IMR-90 (cell line): ENCODE measurements at regions not wholly inside any gene's neighbourhood (a gene's known extent, or its start where the extent isn't known, plus 50 kb on each side); places are given as distances from the start of the nearest gene placed in this dataset.

Experiments
- BHLHE40 ChIP-seq: fragments of 150-350 bp; IDR thresholded peaks from 2 replicates; pipeline ENCODE4 v1.6.1; 2016; ENCODE audit warnings: mild to moderate bottlenecking, low read depth, low read length
- CEBPB ChIP-seq: IDR thresholded peaks from 2 replicates; pipeline ENCODE4 v1.6.1; 2012; ENCODE audit warnings: low read depth, low read length, improper control_type of control experiment
- CTCF ChIP-seq: conservative IDR thresholded peaks from 2 replicates; pipeline ENCODE4 v1.5.1; 2012; ENCODE audit warnings: mild to moderate bottlenecking, low read depth, low read length, improper control_type of control experiment
- ELK1 ChIP-seq: fragments of 150-350 bp; IDR thresholded peaks from 2 replicates; pipeline ENCODE4 v1.6.1; 2016; ENCODE audit warnings: low read depth, mild to moderate bottlenecking, low read length, moderate library complexity, borderline replicate concordance
- FOS ChIP-seq: fragments of 150-350 bp; IDR thresholded peaks from 2 replicates; pipeline ENCODE4 v1.6.1; 2016; ENCODE audit warnings: low read depth, low read length
- MAFK ChIP-seq: IDR thresholded peaks from 2 replicates; pipeline ENCODE4 v1.6.1; 2012; ENCODE audit warnings: low read depth, low read length, improper control_type of control experiment
- NFE2L2 ChIP-seq: fragments of 150-350 bp; IDR thresholded peaks from 2 replicates; pipeline ENCODE4 v1.6.1; 2016; ENCODE audit warnings: low read depth, mild to moderate bottlenecking, low read length
- POLR2A ChIP-seq: IDR thresholded peaks from 2 replicates; pipeline ENCODE4 v1.6.1; 2012; ENCODE audit warnings: mild to moderate bottlenecking, low read depth, low read length
- RAD21 ChIP-seq: IDR thresholded peaks from 2 replicates; pipeline ENCODE4 v1.6.1; 2012; ENCODE audit warnings: low read length, improper control_type of control experiment
- RCOR1 ChIP-seq: IDR thresholded peaks from 2 replicates; pipeline ENCODE4 v1.6.1; 2012; ENCODE audit warnings: mild to moderate bottlenecking, low read length, improper control_type of control experiment; ENCODE audit not compliant: insufficient replicate concordance
- RFX5 ChIP-seq: IDR thresholded peaks from 2 replicates; pipeline ENCODE4 v1.8.0; 2012; ENCODE audit warnings: low read depth, mild to moderate bottlenecking, low read length, moderate library complexity
- SMC3 ChIP-seq: fragments of 150-350 bp; IDR thresholded peaks from 2 replicates; pipeline ENCODE4 v1.6.1; 2016; ENCODE audit warnings: low read depth, mild to moderate bottlenecking, antibody characterized with exemption, low read length, moderate library complexity
- USF2 ChIP-seq: fragments of 150-350 bp; IDR thresholded peaks from 2 replicates; pipeline ENCODE4 v1.6.1; 2017; ENCODE audit warnings: mild to moderate bottlenecking, antibody characterized with exemption, low read length, low read depth

- no peak for TF ChIP-seq CTCF
- TF ChIP-seq RAD21 = no peak
- TF ChIP-seq USF2 = no peak
- no peak for TF ChIP-seq RFX5
- no peak for TF ChIP-seq CEBPB
- TF ChIP-seq NFE2L2 = no peak
- TF ChIP-seq ELK1 = no peak
- TF ChIP-seq POLR2A = no peak
- TF ChIP-seq MAFK = no peak
- no peak for TF ChIP-seq SMC3
- no peak for TF ChIP-seq RCOR1
- no peak for TF ChIP-seq FOS
- no peak for TF ChIP-seq BHLHE40
Measured at GRCh38 chr1:81349194-81349965, 451.4 kb upstream of the ADGRL2 start.
